ENCODE measurements at regions not wholly inside any gene's neighbourhood (a gene's known extent, or its start where the extent isn't known, plus 50 kb on each side); places are given as distances from the start of the nearest gene placed in this dataset.

DNA sequence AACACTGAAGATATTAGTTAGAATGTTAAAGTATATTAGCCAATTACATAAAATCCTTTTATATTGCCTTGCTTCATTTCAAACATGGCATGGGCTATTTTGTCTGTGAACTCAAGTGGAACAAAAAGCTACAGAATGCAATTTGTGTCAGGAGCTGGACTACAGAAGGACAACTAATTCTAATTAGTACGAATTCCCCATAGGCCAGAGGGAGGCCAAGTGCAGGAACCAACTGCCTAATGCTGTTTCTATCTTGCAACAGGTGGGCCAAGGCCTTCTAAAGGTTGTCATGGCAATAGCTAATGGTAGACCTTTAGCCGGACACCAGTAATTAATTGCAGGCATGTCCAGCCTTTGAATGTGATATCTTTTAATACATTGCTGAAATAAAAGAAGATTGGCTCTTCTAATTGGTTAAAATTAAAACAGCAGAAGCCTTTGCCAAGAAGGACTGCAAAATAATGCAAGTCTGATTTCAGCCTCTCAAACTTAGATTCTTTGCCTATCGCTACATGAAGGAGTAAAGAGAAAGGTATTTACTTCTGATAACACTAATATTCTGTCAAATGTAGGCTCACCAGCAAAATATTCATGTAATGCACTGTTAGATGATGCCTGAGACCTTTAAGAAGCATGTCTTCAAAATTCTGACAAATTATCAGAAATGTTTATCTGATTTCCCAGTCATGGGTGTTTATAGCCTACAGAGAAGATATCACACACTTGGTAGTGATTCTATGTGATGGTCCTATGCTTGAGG is 232.1 kb downstream of the LMO4 start:
- TF ChIP-seq, protein P1, sequence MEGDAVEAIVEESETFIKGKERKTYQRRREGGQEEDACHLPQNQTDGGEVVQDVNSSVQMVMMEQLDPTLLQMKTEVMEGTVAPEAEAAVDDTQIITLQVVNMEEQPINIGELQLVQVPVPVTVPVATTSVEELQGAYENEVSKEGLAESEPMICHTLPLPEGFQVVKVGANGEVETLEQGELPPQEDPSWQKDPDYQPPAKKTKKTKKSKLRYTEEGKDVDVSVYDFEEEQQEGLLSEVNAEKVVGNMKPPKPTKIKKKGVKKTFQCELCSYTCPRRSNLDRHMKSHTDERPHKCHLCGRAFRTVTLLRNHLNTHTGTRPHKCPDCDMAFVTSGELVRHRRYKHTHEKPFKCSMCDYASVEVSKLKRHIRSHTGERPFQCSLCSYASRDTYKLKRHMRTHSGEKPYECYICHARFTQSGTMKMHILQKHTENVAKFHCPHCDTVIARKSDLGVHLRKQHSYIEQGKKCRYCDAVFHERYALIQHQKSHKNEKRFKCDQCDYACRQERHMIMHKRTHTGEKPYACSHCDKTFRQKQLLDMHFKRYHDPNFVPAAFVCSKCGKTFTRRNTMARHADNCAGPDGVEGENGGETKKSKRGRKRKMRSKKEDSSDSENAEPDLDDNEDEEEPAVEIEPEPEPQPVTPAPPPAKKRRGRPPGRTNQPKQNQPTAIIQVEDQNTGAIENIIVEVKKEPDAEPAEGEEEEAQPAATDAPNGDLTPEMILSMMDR (conservative IDR thresholded peaks at IDR 0.05; ENCODE audit: low read length) = no peak
- TF ChIP-seq EZH2phosphoT487 (IDR thresholded peaks at IDR 0.05; ENCODE audit: borderline replicate concordance, low read depth, low read length) = no peak

Measured in OCI-LY7 (cell line).